Activated CD8-positive, alpha-beta memory T cell treated with anti-CD3 and anti-CD28 coated beads for 36 hours (primary cell): ENCODE measurements at regions not wholly inside any gene's neighbourhood (a gene's known extent, or its start where the extent isn't known, plus 50 kb on each side); places are given as distances from the start of the nearest gene placed in this dataset.
"Not testable (repeated sequence)": the region's sequence is repeated elsewhere in the genome, so short reads cannot be mapped to it uniquely, and the experiment has no call there.

Source experiments
- CTCF ChIA-PET: fragments of 350-600 bp; sonication (Branson Sonifier 250); formaldehyde crosslinking; loops from one replicate; lab custom pipeline; 2021; ENCODE audit warnings: antibody characterized with exemption; lab: Charles Lee
- POLR2A ChIA-PET: fragments of 350-600 bp; sonication (Branson Sonifier 250); formaldehyde crosslinking; loops from one replicate; lab custom pipeline; 2021; ENCODE audit warnings: antibody characterized with exemption; lab: Charles Lee

GRCh38 chr14:76695263-76695920 lies 65.9 kb upstream of the VASH1 start:
- POLR2A ChIA-PET, result no interaction called here
- CTCF ChIA-PET, result no interaction called here

GRCh38 chr14:76696361-76696760 lies 64.9 kb upstream of the VASH1 start:
- ChIA-PET CTCF (interaction anchor here (1.0 kb wide), 1 partner anchor 14 kb away, joined by 5 read pairs; no protein-coding TSS in a partner anchor), POLR2A (no interaction called here)

- POLR2A ChIA-PET, result no interaction called here
- CTCF ChIA-PET, result interaction anchor here (1.0 kb wide), 1 partner anchor 13 kb away, joined by 5 read pairs; no protein-coding TSS in a partner anchor
These were observed 64.5 kb upstream of the VASH1 start for GRCh38 chr14:76696791-76697190.

- CTCF ChIA-PET, result interaction anchor here (1.0 kb wide), 1 partner anchor 13 kb away, joined by 5 read pairs; no protein-coding TSS in a partner anchor
- POLR2A ChIA-PET, result no interaction called here
These were observed 63.9 kb upstream of the VASH1 start for GRCh38 chr14:76697246-76697905.

GRCh38 chr14:76698191-76698590 lies 63.1 kb upstream of the VASH1 start:
- ChIA-PET CTCF (no interaction called here), POLR2A (no interaction called here)

- ChIA-PET CTCF (no interaction called here), POLR2A (no interaction called here)
These were observed 62.6 kb upstream of the VASH1 start for GRCh38 chr14:76698631-76699030.

- POLR2A ChIA-PET, result no interaction called here
These were observed 61.9 kb upstream of the VASH1 start for GRCh38 chr14:76699209-76699938.

GRCh38 chr14:76699939-76700590 lies 61.2 kb upstream of the VASH1 start:
- POLR2A ChIA-PET, result no interaction called here
- CTCF ChIA-PET, result no interaction called here

More at GRCh38 chr14:76699209-76699938, 61.9 kb upstream of the VASH1 start:
- CTCF ChIA-PET, result no interaction called here

GRCh38 chr14:76701436-76701835 lies 59.8 kb upstream of the VASH1 start:
- POLR2A ChIA-PET, result no interaction called here
- CTCF ChIA-PET, result no interaction called here

GRCh38 chr14:76701981-76702380 lies 59.3 kb upstream of the VASH1 start:
- POLR2A ChIA-PET, result no interaction called here

GRCh38 chr14:76705214-76705613 lies 56.1 kb upstream of the VASH1 start:
- ChIA-PET POLR2A (no interaction called here), CTCF (no interaction called here)

More at GRCh38 chr14:76701981-76702380, 59.3 kb upstream of the VASH1 start:
- CTCF ChIA-PET, result no interaction called here

- CTCF ChIA-PET, POLR2A ChIA-PET: not testable (repeated sequence)
These were observed 55.1 kb upstream of the VASH1 start for GRCh38 chr14:76706207-76706606.

GRCh38 chr14:76706811-76707210 lies 54.5 kb upstream of the VASH1 start:
- POLR2A ChIA-PET, result no interaction called here
- CTCF ChIA-PET, result interaction anchor here (1.9 kb wide), 1 partner anchor 78 kb away, joined by 6 read pairs; no protein-coding TSS in a partner anchor

- CTCF ChIA-PET, result interaction anchor here (1.0 to 1.9 kb wide), 2 partner anchors 9 to 77 kb away, joined by 3 to 6 read pairs; no protein-coding TSS in a partner anchor
- POLR2A ChIA-PET, result no interaction called here
These were observed 53.2 kb upstream of the VASH1 start for GRCh38 chr14:76708028-76708427.

GRCh38 chr14:76708771-76709170 lies 52.5 kb upstream of the VASH1 start:
- POLR2A ChIA-PET, result no interaction called here
- CTCF ChIA-PET, result interaction anchor here (1.0 to 1.9 kb wide), 2 partner anchors 9 to 76 kb away, joined by 3 to 6 read pairs; no protein-coding TSS in a partner anchor

- POLR2A ChIA-PET, result no interaction called here
- CTCF ChIA-PET, result interaction anchor here (0.9 to 2.2 kb wide), 10 partner anchors 12 to 132 kb away, joined by 3 to 18 read pairs (median 4); partner anchors contain the start of genes ANGEL1 and VASH1
These were observed 50.9 kb upstream of the VASH1 start for GRCh38 chr14:76710056-76711010.
